DOHH2 (cell line): ENCODE measurements at regions not wholly inside any gene's neighbourhood (a gene's known extent, or its start where the extent isn't known, plus 50 kb on each side); places are given as distances from the start of the nearest gene placed in this dataset.
"Not testable (repeated sequence)": the region's sequence is repeated elsewhere in the genome, so short reads cannot be mapped to it uniquely, and the experiment has no call there.

Source experiments
- H3F3A ChIP-seq: fragments of 200-600 bp; sonication (generic), shearing (Covaris generic); 2 replicates; pipeline ENCODE4 v1.6.0; 2016; ENCODE audit warnings: antibody characterized with exemption, mild to moderate bottlenecking; ENCODE audit not compliant: control insufficient read depth, insufficient read depth
- H3K27ac ChIP-seq: fragments of 200-600 bp; sonication (generic); 2 replicates; pipeline ENCODE4 v1.5.1; 2014; ENCODE audit warnings: low read depth, mild to moderate bottlenecking, low read length, moderate library complexity
- H3K27me3 ChIP-seq: fragments of 200-600 bp; sonication (generic); 2 replicates; pipeline ENCODE4 v1.6.1; 2014; ENCODE audit warnings: mild to moderate bottlenecking, low read length, mixed read lengths; ENCODE audit not compliant: control insufficient read depth
- H3K36me3 ChIP-seq: fragments of 200-600 bp; sonication (generic); 2 replicates; pipeline ENCODE4 v1.6.1; 2014; ENCODE audit warnings: mild to moderate bottlenecking, low read length, moderate library complexity, mixed read lengths; ENCODE audit not compliant: control insufficient read depth
- H3K4me1 ChIP-seq: fragments of 200-600 bp; sonication (generic); 2 replicates; pipeline ENCODE4 v1.6.1; 2014; ENCODE audit warnings: mild to moderate bottlenecking, low read length, mixed read lengths; ENCODE audit not compliant: control insufficient read depth
- H3K4me2 ChIP-seq: fragments of 200-600 bp; sonication (generic); 2 replicates; pipeline ENCODE4 v1.6.0; 2014; ENCODE audit warnings: mild to moderate bottlenecking, low read length, moderate library complexity
- H3K4me3 ChIP-seq: fragments of 200-600 bp; sonication (generic); 2 replicates; pipeline ENCODE4 v1.5.1; 2014; ENCODE audit warnings: mild to moderate bottlenecking, low read length, mixed read lengths
- H3K79me2 ChIP-seq: fragments of 200-600 bp; sonication (generic); 2 replicates; pipeline ENCODE4 v1.6.1; 2014; ENCODE audit warnings: mild to moderate bottlenecking, low read length, mixed read lengths; ENCODE audit not compliant: control insufficient read depth
- H3K9me2 ChIP-seq: fragments of 200-600 bp; sonication (generic); replicated peaks from 2 replicates; pipeline ENCODE4 v1.6.1; 2014; ENCODE audit warnings: mild to moderate bottlenecking, low read length, mixed read lengths; ENCODE audit not compliant: control insufficient read depth
- H3K9me3 ChIP-seq: fragments of 200-600 bp; sonication (generic); 2 replicates; pipeline ENCODE4 v1.6.1; 2014; ENCODE audit warnings: antibody characterized with exemption, low read length, mixed read lengths; ENCODE audit not compliant: control insufficient read depth, insufficient read depth
- H4K20me1 ChIP-seq: fragments of 200-600 bp; sonication (generic); 2 replicates; pipeline ENCODE4 v1.6.0; 2014; ENCODE audit warnings: low read depth, mild to moderate bottlenecking, antibody characterized with exemption, low read length, moderate library complexity; ENCODE audit not compliant: control insufficient read depth, insufficient read depth
- EZH2phosphoT487 ChIP-seq: fragments of 200-600 bp; sonication (generic); IDR thresholded peaks from 2 replicates; pipeline ENCODE4 v1.6.1; 2017; ENCODE audit warnings: borderline replicate concordance, mild to moderate bottlenecking, antibody characterized with exemption, low read length, moderate library complexity, mixed read lengths
- TF ChIP-seq, protein P1 (sequence below): fragments of 200-600 bp; sonication (generic); IDR thresholded peaks from one replicate; pipeline ENCODE4 v1.5.1; 2014; ENCODE audit warnings: antibody characterized with exemption, mild to moderate bottlenecking, low read depth, low read length; ENCODE audit not compliant: poor library complexity, severe bottlenecking

DNA sequence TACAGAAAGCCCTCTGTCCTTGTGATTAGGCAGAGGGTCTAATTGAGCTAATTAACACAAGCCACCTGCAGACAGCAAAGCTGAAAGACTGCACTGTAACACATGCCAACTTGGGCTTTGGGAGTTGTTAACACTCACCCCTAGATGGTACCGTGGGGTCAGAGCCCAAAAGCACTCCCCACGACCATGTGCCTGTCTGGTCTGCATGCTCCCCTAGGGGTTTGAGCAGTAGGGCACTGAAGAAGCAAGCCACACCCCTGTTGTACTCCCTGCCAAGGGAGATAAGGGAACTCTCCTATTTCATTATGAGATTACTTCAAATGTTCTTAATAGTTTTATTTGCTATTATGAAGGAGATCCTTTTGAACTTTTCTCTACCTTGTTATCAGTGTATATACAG, 560.1 kb upstream of the FSHR start:
- Histone ChIP-seq H3K4me2 (no peak overlapping the region), H4K20me1 (no peaks in the 10 kb centered on the region), H3K27me3 (no peaks in the 10 kb centered on the region), H3K4me3 (no peak overlapping the region), H3F3A (no peaks in the 10 kb centered on the region), H3K36me3 (no peaks in the 10 kb centered on the region), H3K9me3 (no peaks in the 10 kb centered on the region), H3K9me2 (no peaks in the 10 kb centered on the region), H3K79me2 (no peaks in the 10 kb centered on the region), H3K27ac (no peak overlapping the region), H3K4me1 (no peaks in the 10 kb centered on the region)
- TF ChIP-seq, protein P1, sequence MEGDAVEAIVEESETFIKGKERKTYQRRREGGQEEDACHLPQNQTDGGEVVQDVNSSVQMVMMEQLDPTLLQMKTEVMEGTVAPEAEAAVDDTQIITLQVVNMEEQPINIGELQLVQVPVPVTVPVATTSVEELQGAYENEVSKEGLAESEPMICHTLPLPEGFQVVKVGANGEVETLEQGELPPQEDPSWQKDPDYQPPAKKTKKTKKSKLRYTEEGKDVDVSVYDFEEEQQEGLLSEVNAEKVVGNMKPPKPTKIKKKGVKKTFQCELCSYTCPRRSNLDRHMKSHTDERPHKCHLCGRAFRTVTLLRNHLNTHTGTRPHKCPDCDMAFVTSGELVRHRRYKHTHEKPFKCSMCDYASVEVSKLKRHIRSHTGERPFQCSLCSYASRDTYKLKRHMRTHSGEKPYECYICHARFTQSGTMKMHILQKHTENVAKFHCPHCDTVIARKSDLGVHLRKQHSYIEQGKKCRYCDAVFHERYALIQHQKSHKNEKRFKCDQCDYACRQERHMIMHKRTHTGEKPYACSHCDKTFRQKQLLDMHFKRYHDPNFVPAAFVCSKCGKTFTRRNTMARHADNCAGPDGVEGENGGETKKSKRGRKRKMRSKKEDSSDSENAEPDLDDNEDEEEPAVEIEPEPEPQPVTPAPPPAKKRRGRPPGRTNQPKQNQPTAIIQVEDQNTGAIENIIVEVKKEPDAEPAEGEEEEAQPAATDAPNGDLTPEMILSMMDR: no peak
- no peak for TF ChIP-seq EZH2phosphoT487

DNA sequence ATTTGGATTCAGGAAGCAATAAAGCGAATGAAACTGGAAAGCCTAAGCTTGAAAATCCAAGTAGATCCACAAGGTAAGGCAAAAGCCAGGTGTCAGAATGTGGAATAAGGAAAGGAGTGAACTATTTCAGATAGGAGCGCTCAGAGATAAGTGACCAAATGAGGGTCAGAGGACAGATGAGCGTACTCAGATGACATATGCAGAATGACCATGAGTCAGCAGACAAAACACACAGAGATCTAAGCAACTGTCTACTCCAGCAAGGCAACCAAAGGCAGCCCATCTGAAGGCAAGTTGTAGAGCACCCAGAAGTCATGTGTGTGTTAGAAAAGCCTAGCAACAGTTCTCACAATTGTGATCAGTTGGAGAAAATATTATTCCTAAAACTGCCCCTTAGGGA, 548.4 kb upstream of the FSHR start:
- Histone ChIP-seq H3K79me2 (no peaks in the 10 kb centered on the region), H3K27me3 (no peaks in the 10 kb centered on the region), H3K36me3 (no peaks in the 10 kb centered on the region), H4K20me1 (no peaks in the 10 kb centered on the region), H3K4me1 (no peaks in the 10 kb centered on the region), H3K9me3 (no peaks in the 10 kb centered on the region), H3F3A (no peaks in the 10 kb centered on the region), H3K27ac (no peak overlapping the region), H3K4me3 (no peak overlapping the region), H3K4me2 (no peak overlapping the region), H3K9me2 (no peaks in the 10 kb centered on the region)
- TF ChIP-seq EZH2phosphoT487: no peak

DNA sequence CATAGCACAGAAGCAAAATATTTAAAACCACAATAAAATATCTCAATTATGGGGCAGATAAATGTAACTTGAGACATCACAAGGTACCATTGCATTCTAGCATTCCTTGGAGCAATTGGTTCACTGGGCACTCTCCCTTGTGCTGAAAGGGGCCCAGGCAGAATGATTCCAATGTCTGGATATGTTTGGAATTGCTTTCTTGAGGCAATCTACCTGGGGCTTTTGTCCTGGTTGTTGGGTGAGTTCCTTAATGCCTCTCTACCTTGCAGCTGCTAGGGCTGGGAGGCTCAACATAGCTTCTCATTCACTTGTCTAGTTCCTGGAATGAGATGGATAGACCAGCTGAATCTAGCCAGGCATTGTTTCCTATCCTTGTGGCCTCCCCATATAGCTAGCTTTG, 539.6 kb upstream of the FSHR start:
- no peaks in the 10 kb centered on the region for H3K27me3 ChIP-seq
- no peak overlapping the region for H3K4me2 ChIP-seq
- H3F3A ChIP-seq: no peaks in the 10 kb centered on the region
- no peaks in the 10 kb centered on the region for H3K9me3 ChIP-seq
- no peaks in the 10 kb centered on the region for H3K9me2 ChIP-seq
- H3K79me2 ChIP-seq: no peaks in the 10 kb centered on the region
- no peaks in the 10 kb centered on the region for H3K36me3 ChIP-seq
- no peak overlapping the region for H3K27ac ChIP-seq
- H3K4me3 ChIP-seq: no peak overlapping the region
- TF ChIP-seq, protein P1: no peak
- no peak for TF ChIP-seq EZH2phosphoT487
- no peaks in the 10 kb centered on the region for H4K20me1 ChIP-seq
- H3K4me1 ChIP-seq: no peaks in the 10 kb centered on the region

DNA sequence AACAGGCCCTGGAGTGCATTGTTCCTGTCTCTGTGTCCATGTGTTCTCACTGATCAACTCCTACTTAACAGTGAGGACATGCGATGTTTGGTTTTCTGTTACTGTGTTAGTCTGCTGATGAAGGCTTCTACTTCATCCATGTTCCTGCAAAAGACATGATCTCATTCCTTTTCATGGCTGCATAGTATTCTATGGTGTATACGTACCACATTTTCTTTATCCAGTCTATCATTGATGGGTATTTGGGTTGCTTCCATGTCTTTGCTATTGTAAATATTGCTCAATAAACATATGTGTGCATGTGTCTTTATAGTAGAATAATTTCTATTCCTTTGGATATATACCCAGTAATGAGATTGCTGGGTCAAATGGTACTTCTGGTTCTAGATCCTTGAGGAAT, 537.7 kb upstream of the FSHR start:
- H3K79me2 ChIP-seq, H3K27me3 ChIP-seq, H3K27ac ChIP-seq, H3K4me1 ChIP-seq, H4K20me1 ChIP-seq, H3K9me3 ChIP-seq, H3F3A ChIP-seq, H3K9me2 ChIP-seq, H3K36me3 ChIP-seq, H3K4me3 ChIP-seq, H3K4me2 ChIP-seq: not testable (repeated sequence)
